AG04450 (cell line): ENCODE measurements at regions not wholly inside any gene's neighbourhood (a gene's known extent, or its start where the extent isn't known, plus 50 kb on each side); places are given as distances from the start of the nearest gene placed in this dataset.

Experiments used
- CTCF ChIA-PET: fragments of 300-600, 350-600 bp; formaldehyde crosslinking; extraction: SDS; loops from one replicate; lab custom pipeline; 2022; ENCODE audit warnings: antibody characterized with exemption, inconsistent platforms; lab: Charles Lee
- POLR2A ChIA-PET: fragments of 350-600 bp; formaldehyde crosslinking; extraction: SDS; loops from one replicate; lab custom pipeline; 2021; ENCODE audit warnings: antibody characterized with exemption, inconsistent platforms; lab: Yijun Ruan, JAX
- DNase-seq: peaks from one replicate; pipeline ENCODE4 v3.0.0-alpha.2; 2011; ENCODE audit warnings: low read depth, low spot score
- H3K27ac ChIP-seq: one replicate; pipeline ENCODE4 v1.5.1; 2012; ENCODE audit warnings: low read depth, low read length, control low read depth
- H3K27me3 ChIP-seq: one replicate; pipeline ENCODE4 v1.6.0; 2012; ENCODE audit warnings: low read length; ENCODE audit not compliant: control insufficient read depth, insufficient read depth
- H3K4me3 ChIP-seq: 2 replicates; pipeline ENCODE4 v1.5.1; 2011; ENCODE audit warnings: mild to moderate bottlenecking, low read depth, low read length, control low read depth
- H3K9me3 ChIP-seq: 2 replicates; pipeline ENCODE4 v1.5.1; 2012; ENCODE audit warnings: low read length; ENCODE audit not compliant: control insufficient read depth, insufficient read depth
- CTCF ChIP-seq: IDR thresholded peaks from 2 replicates; pipeline ENCODE4 v1.5.1; 2011; ENCODE audit warnings: low read depth, low read length, control low read depth, inconsistent platforms

- no peak for DNase-seq
- ChIA-PET POLR2A (no interaction called here), CTCF (no interaction called here)
- H3K27ac ChIP-seq: no peak overlapping the region
- TF ChIP-seq CTCF: no peak
- H3K9me3 ChIP-seq: no peaks in the 10 kb centered on the region
- H3K4me3 ChIP-seq: no peak overlapping the region
- no peaks in the 10 kb centered on the region for H3K27me3 ChIP-seq
Measured at GRCh38 chr6:165782812-165783211, 119.8 kb upstream of the PDE10A start.

- CTCF ChIA-PET: no interaction called here
- Histone ChIP-seq H3K4me3 (no peak overlapping the region), H3K27ac (no peak overlapping the region), H3K9me3 (no peaks in the 10 kb centered on the region), H3K27me3 (no peaks in the 10 kb centered on the region)
- POLR2A ChIA-PET: no interaction called here
- DNase-seq: no peak
- TF ChIP-seq CTCF: no peak
Measured at GRCh38 chr6:165782134-165782533, 119.1 kb upstream of the PDE10A start.

GRCh38 chr6:165777680-165778079 lies 114.6 kb upstream of the PDE10A start:
- no peaks in the 10 kb centered on the region for H3K9me3 ChIP-seq
- TF ChIP-seq CTCF: no peak
- POLR2A ChIA-PET: no interaction called here
- CTCF ChIA-PET: interaction anchor here (0.6 kb wide), 2 partner anchors 74 to 879 kb away, joined by 3 read pairs; no protein-coding TSS in a partner anchor
- H3K27ac ChIP-seq: no peak overlapping the region
- DNase-seq: no peak
- H3K27me3 ChIP-seq: no peaks in the 10 kb centered on the region
- no peak overlapping the region for H3K4me3 ChIP-seq

- no peak for TF ChIP-seq CTCF
- Histone ChIP-seq H3K27me3 (no peaks in the 10 kb centered on the region), H3K9me3 (no peaks in the 10 kb centered on the region; the same call in 1 of the 2 replicates), H3K27ac (no peak overlapping the region), H3K4me3 (no peak overlapping the region)
- ChIA-PET CTCF (interaction anchor here (1.8 kb wide), 1 partner anchor 74 kb away, joined by 4 read pairs; no protein-coding TSS in a partner anchor), POLR2A (no interaction called here)
- DNase-seq: no peak
Measured at GRCh38 chr6:165776691-165777090, 113.7 kb upstream of the PDE10A start.

GRCh38 chr6:165775721-165776120 lies 112.7 kb upstream of the PDE10A start:
- Histone ChIP-seq H3K27ac (no peak overlapping the region), H3K27me3 (no peaks in the 10 kb centered on the region), H3K4me3 (no peak overlapping the region), H3K9me3 (no peaks in the 10 kb centered on the region; the same call in 1 of the 2 replicates)
- TF ChIP-seq CTCF: no peak
- DNase-seq: no peak
- ChIA-PET CTCF (interaction anchor here (0.6 to 1.8 kb wide), 3 partner anchors 61 to 330 kb away, joined by 3 to 4 read pairs (median 3); no protein-coding TSS in a partner anchor), POLR2A (no interaction called here)
